Upper lobe of left lung (tissue), 6 donors: ENCODE measurements at regions not wholly inside any gene's neighbourhood (a gene's known extent, or its start where the extent isn't known, plus 50 kb on each side); places are given as distances from the start of the nearest gene placed in this dataset.
"Not testable (repeated sequence)": the region's sequence is repeated elsewhere in the genome, so short reads cannot be mapped to it uniquely, and the experiment has no call there.

ENCODE experiments used
- ATAC-seq, 2 donors: fragments of 200-7000 bp; cut with Tn5 transposase; one replicate each; pipeline ENCODE4 v1.9.1; 2022; ENCODE audit warnings: mild to moderate bottlenecking in 2 of 2, moderate library complexity in 2 of 2; ENCODE audit not compliant: low FRiP score in 2 of 2
- DNase-seq, 2 donors: peaks; one replicate each; pipeline ENCODE4 v3.0.0-alpha.2; 2019 to 2020
- H3K27ac ChIP-seq, 4 donors: fragments of 200-600 bp; sonication (generic); one replicate each; pipeline ENCODE4 v1.5.1; 2016 to 2019
- H3K27me3 ChIP-seq, 4 donors: fragments of 200-600 bp; sonication (generic); one replicate each; pipeline ENCODE4 v1.5.1; 2017 to 2019
- H3K36me3 ChIP-seq, 4 donors: fragments of 200-600 bp; sonication (generic); one replicate each; pipeline ENCODE4 v1.5.1; 2016 to 2019
- H3K4me1 ChIP-seq, 4 donors: fragments of 200-600 bp; sonication (generic); one replicate each; pipeline ENCODE4 v1.5.1; 2018 to 2019
- H3K4me3 ChIP-seq, 4 donors: fragments of 200-600 bp; sonication (generic); one replicate each; pipeline ENCODE4 v1.5.1; 2017 to 2019; ENCODE audit warnings: mild to moderate bottlenecking in 2 of 4, moderate library complexity in 1 of 4
- H3K9me3 ChIP-seq, 4 donors: fragments of 200-600 bp; sonication (generic); one replicate each; pipeline ENCODE4 v1.5.1; 2018 to 2019
- CTCF ChIP-seq, 6 experiments: fragments of 450-650 bp in 4 of 6; fragments of 200-600 bp in 2 of 6; sonication (generic) in 2 of 6; IDR thresholded peaks; one replicate each; pipeline ENCODE4 v1.5.1; 2016 to 2019; ENCODE audit warnings: antibody characterized with exemption in 6 of 6
- EP300 ChIP-seq, 4 donors: sonication (generic); formaldehyde crosslinking; IDR thresholded peaks; one replicate each; pipeline ENCODE4 v1.5.1; 2017; ENCODE audit warnings: antibody characterized with exemption in 4 of 4, control low read depth in 2 of 4
- POLR2A ChIP-seq, 4 donors: fragments of 450-650 bp; IDR thresholded peaks; one replicate each; pipeline ENCODE4 v1.5.1; 2016 to 2017; ENCODE audit warnings: antibody characterized with exemption in 4 of 4, mild to moderate bottlenecking in 2 of 4
- POLR2AphosphoS5 ChIP-seq, 2 donors: sonication (generic); formaldehyde crosslinking; IDR thresholded peaks; one replicate each; pipeline ENCODE4 v1.5.1; 2017; ENCODE audit warnings: antibody characterized with exemption in 2 of 2
- WGBS, 2 donors: methylation state at CpG; one replicate each; pipeline ENCODE4 v1.1.5; 2017 to 2018; 5-methylcytosine and 5-hydroxymethylcytosine counted together
- donor health status: DM: no; HTN: no; CAD: no; lungs with moderate emphysema.
- donor health status: DM: no; HTN: yes; CAD: no; lungs with severe emphysema.

GRCh38 chr7:145700488-145700887, 416.1 kb upstream of the CNTNAP2 start:
- H3K27ac ChIP-seq: no peak overlapping the region
- no peak overlapping the region for H3K4me3 ChIP-seq
- no peaks in the 10 kb centered on the region for H3K36me3 ChIP-seq
- no peaks in the 10 kb centered on the region for H3K27me3 ChIP-seq
- WGBS, 2 donors: 72 to 80% methylated on average over 3 of the region's 3 CpGs
- H3K4me1 ChIP-seq: no peaks in the 10 kb centered on the region
- no peak for ATAC-seq
- no peak for DNase-seq
- H3K9me3 ChIP-seq: no peaks in the 10 kb centered on the region
- TF ChIP-seq EP300 (IDR thresholded peaks at IDR 0.05) (no peak), POLR2AphosphoS5 (IDR thresholded peaks at IDR 0.05) (no peak), POLR2A (IDR thresholded peaks at IDR 0.05) (no peak), CTCF (IDR thresholded peaks at IDR 0.05) (no peak)

GRCh38 chr7:145698526-145699262, 417.9 kb upstream of the CNTNAP2 start:
- TF ChIP-seq EP300 (IDR thresholded peaks at IDR 0.05) (no peak), POLR2A (IDR thresholded peaks at IDR 0.05) (no peak), POLR2AphosphoS5 (IDR thresholded peaks at IDR 0.05) (no peak), CTCF (IDR thresholded peaks at IDR 0.05) (no peak)
- Histone ChIP-seq H3K27ac (no peak overlapping the region), H3K9me3 (no peaks in the 10 kb centered on the region), H3K4me1 (no peaks in the 10 kb centered on the region), H3K27me3 (no peaks in the 10 kb centered on the region), H3K4me3 (no peak overlapping the region), H3K36me3 (no peaks in the 10 kb centered on the region)
- DNase-seq (no peak), ATAC-seq (no peak)
- WGBS, 2 donors: 80 to 84% methylated on average over 6 of the region's 6 CpGs

DNA sequence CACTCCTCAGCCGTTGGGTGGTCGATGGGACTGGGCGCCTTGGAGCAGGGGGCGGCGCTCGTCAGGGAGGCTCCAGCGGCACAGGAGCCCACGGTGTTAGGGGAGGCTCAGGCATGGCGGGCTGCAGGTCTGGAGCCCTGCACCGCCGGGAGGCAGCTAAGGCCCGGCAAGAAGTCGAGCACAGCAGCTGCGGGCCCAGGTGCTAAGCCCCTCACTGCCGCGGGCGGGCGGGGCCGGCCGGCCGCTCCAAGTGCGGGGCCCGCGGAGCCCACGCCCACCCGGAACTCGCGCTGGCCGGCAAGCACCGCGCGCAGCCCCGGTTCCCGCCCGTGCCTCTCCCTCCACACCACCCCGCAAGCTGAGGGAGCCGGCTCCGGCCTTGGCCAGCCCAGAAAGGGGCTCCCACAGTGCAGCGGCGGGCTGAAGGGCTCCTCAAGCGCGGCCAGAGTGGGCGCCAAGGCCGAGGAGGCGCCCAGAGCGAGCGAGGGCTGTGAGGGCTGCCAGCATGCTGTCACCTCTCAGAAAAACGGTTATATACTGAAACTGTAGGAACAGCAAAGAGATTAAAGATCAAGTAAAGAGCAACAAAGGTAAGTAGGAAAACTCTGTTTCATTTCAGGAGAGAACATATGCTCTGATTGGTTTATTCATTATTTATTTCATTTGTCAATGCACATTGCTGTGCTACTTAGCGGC, 419.0 kb upstream of the CNTNAP2 start:
- DNase-seq: peak in 1 of 2 donors; percentile 77
- WGBS, 2 donors: 95 to 96% methylated on average over 9 to 30 of the region's 49 CpGs
- not testable (repeated sequence) for H3K4me1 ChIP-seq, H3K4me3 ChIP-seq, H3K27me3 ChIP-seq, H3K9me3 ChIP-seq, H3K36me3 ChIP-seq, ATAC-seq, H3K27ac ChIP-seq

- Histone ChIP-seq H3K4me3 (no peak overlapping the region), H3K27me3 (no peaks in the 10 kb centered on the region), H3K27ac (no peak overlapping the region), H3K9me3 (no peaks in the 10 kb centered on the region), H3K36me3 (no peaks in the 10 kb centered on the region), H3K4me1 (no peaks in the 10 kb centered on the region)
- no peak for DNase-seq
- TF ChIP-seq POLR2A (IDR thresholded peaks at IDR 0.05) (no peak), CTCF (IDR thresholded peaks at IDR 0.05) (no peak), EP300 (IDR thresholded peaks at IDR 0.05) (no peak), POLR2AphosphoS5 (IDR thresholded peaks at IDR 0.05) (no peak)
- ATAC-seq: no peak
Observed at GRCh38 chr7:145696071-145696470, 420.5 kb upstream of the CNTNAP2 start.

DNA sequence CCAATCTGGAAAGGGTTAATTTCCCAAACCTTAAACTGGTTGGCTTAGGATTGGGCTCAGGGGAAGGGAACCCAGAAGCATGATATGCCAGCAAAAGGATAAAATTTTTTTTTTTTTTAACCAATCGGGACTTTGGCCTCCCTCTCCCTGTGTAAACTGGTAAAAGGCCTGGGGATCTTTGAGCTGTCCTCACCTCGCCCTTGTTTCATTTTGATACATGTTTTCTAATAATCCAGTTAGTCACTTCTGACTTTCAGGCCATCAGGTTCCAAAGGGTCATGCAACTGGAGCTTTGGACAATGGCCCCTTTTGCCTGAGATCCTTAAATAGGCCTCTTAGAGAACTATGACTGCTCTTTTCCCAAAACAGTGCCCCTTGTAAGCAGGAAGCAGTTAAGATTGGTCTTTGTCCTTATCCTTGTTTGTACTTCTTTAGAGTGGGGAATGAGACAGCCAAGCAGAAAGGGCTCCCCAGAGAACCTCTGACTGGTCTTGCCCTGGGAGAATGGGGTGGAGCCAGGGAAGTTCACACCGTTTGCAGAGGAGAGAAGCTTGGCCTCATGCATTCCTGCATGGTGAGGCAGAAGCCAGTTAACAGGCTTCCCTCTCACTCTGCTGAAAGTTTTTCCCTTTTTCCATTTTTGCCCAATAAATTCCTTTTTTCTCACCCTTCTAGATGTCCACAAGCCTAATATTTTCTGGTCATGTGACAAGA, 424.2 kb upstream of the CNTNAP2 start:
- no peaks in the 10 kb centered on the region for H3K9me3 ChIP-seq
- no peaks in the 10 kb centered on the region for H3K4me1 ChIP-seq
- no peak overlapping the region for H3K27ac ChIP-seq
- no peaks in the 10 kb centered on the region for H3K27me3 ChIP-seq
- ATAC-seq (no peak), DNase-seq (no peak)
- no peak overlapping the region for H3K4me3 ChIP-seq
- no peaks in the 10 kb centered on the region for H3K36me3 ChIP-seq
- TF ChIP-seq EP300 (IDR thresholded peaks at IDR 0.05) (no peak), CTCF (IDR thresholded peaks at IDR 0.05) (no peak), POLR2A (IDR thresholded peaks at IDR 0.05) (no peak), POLR2AphosphoS5 (IDR thresholded peaks at IDR 0.05) (no peak)
- 35 to 55% methylated on average over 3 of the region's 3 CpGs for WGBS, 2 donors
